ENCODE measurements at regions not wholly inside any gene's neighbourhood (a gene's known extent, or its start where the extent isn't known, plus 50 kb on each side); places are given as distances from the start of the nearest gene placed in this dataset.

GRCh38 chr6:56820060-56820459, 134.8 kb upstream of the BEND6 start:
- no peak overlapping the region for H2AFZ ChIP-seq (ENCODE audit: low read length)
- H3K9ac ChIP-seq (ENCODE audit: insufficient read depth, low read depth, low read length): no peak overlapping the region
- no peak for ATAC-seq
- intact Hi-C loops (cut with micrococcal nuclease; ENCODE audit: unreplicated experiment) (no loop called here), in situ Hi-C loops (cut with HindIII; ENCODE audit: extremely low pct_ligation_motif_present, low pct_unique_long_range_greater_than_20kb) (no loop called here)
- H4K20me1 ChIP-seq (ENCODE audit: insufficient read depth, low read length): no peaks in the 10 kb centered on the region
- H3K36me3 ChIP-seq (replicated peaks in 1 of 2; ENCODE audit: control insufficient read depth in 1 of 2, insufficient read depth in 2 of 2, low read length in 2 of 2): no peaks in the 10 kb centered on the region
- no TSS peak for BruUV-seq (replicated peaks)
- H3K27me3 ChIP-seq (ENCODE audit: control insufficient read depth in 1 of 2, insufficient read depth in 2 of 2, low read length in 2 of 2): peaks cover 2 to 4% of the 10 kb centered on the region in 2 experiments; a peak in 1 of 5 replicates
- no peak for TF ChIP-seq ZNF792 (CRISPR knock-in tag; IDR thresholded peaks at IDR 0.05)
- no peak for TF ChIP-seq ZSCAN22 (CRISPR knock-in tag; IDR thresholded peaks at IDR 0.05)
- TF ChIP-seq BCL6 (CRISPR knock-in tag; IDR thresholded peaks at IDR 0.05): no peak
- TF ChIP-seq HMG20A (CRISPR knock-in tag; IDR thresholded peaks at IDR 0.05; ENCODE audit: borderline replicate concordance): no peak
- no peak for TF ChIP-seq ZNF142 (CRISPR knock-in tag; IDR thresholded peaks at IDR 0.05)
- no peak for TF ChIP-seq ZNF20 (CRISPR knock-in tag; IDR thresholded peaks at IDR 0.05)
- no peak for TF ChIP-seq MIXL1 (CRISPR knock-in tag; IDR thresholded peaks at IDR 0.05)
- H3K27ac ChIP-seq (ENCODE audit: extremely low read length, insufficient read depth, low read length): no peak overlapping the region
- no peaks in the 10 kb centered on the region for H3K9me3 ChIP-seq (ENCODE audit: low read length)
- POLR2A ChIA-PET: no interaction called here
- H3K4me1 ChIP-seq (ENCODE audit: insufficient read depth, low read length): no peaks in the 10 kb centered on the region
- no peak overlapping the region for H3K4me2 ChIP-seq (ENCODE audit: low read depth, low read length)
- no peak overlapping the region for H3K4me3 ChIP-seq (replicated peaks in 1 of 3; ENCODE audit: insufficient read depth in 1 of 3, low read depth in 2 of 3, low read length in 3 of 3)
- CTCF ChIA-PET (ENCODE audit: low intra/inter-chr PET ratio, low total read pairs): no interaction called here
- no peaks in the 10 kb centered on the region for H3K79me2 ChIP-seq (ENCODE audit: insufficient read depth, low read length)
- peak; percentile 23 for FAIRE-seq
- WGBS (ENCODE audit: low lambda C conversion rate): 47% methylated on average over 2 of the region's 2 CpGs
- no peak for DNase-seq (ENCODE audit: low spot score)

Data from HepG2 (cell line).